ENCODE measurements at regions not wholly inside any gene's neighbourhood (a gene's known extent, or its start where the extent isn't known, plus 50 kb on each side); places are given as distances from the start of the nearest gene placed in this dataset.

- TF ChIP-seq CTCF (conservative IDR thresholded peaks at IDR 0.05; ENCODE audit: low read depth, low read length) (no peak), EZH2 (IDR thresholded peaks at IDR 0.05; ENCODE audit: borderline replicate concordance, low read depth, low read length, poor library complexity, severe bottlenecking) (no peak)
Measured at GRCh38 chr2:8371653-8372052, 310.2 kb upstream of the ID2 start.
